IPS-NIHi7 (cell line): ENCODE measurements at regions not wholly inside any gene's neighbourhood (a gene's known extent, or its start where the extent isn't known, plus 50 kb on each side); places are given as distances from the start of the nearest gene placed in this dataset.
"Not testable (repeated sequence)": the region's sequence is repeated elsewhere in the genome, so short reads cannot be mapped to it uniquely, and the experiment has no call there.

ENCODE experiments used
- DNase-seq: peaks from one replicate; pipeline ENCODE4 v3.0.0; 2012; ENCODE audit warnings: mixed read lengths; ENCODE audit errors: extremely low spot score

- DNase-seq = no peak
Observed at GRCh38 chr21:24552491-24552890, 1054.8 kb downstream of the MRPL39 start.

GRCh38 chr21:24545807-24546361 lies 1061.4 kb downstream of the MRPL39 start:
- DNase-seq = no peak

GRCh38 chr21:24514081-24514733 lies 1093.1 kb downstream of the MRPL39 start:
- no peak for DNase-seq

- no peak for DNase-seq
Observed at GRCh38 chr21:24509131-24509530, 1098.2 kb downstream of the MRPL39 start.

- DNase-seq = no peak
Observed at GRCh38 chr21:24486973-24487372, 1120.3 kb downstream of the MRPL39 start.

- DNase-seq = not testable (repeated sequence)
Observed at GRCh38 chr21:24483361-24483760, 1123.9 kb downstream of the MRPL39 start.

- DNase-seq = no peak
Observed at GRCh38 chr21:24470852-24471251, 1136.4 kb downstream of the MRPL39 start.

GRCh38 chr21:24456358-24456757 lies 1150.9 kb downstream of the MRPL39 start:
- no peak for DNase-seq

- no peak for DNase-seq
Observed at GRCh38 chr21:24450119-24450518, 1157.2 kb downstream of the MRPL39 start.

GRCh38 chr21:24445517-24445916 lies 1161.8 kb downstream of the MRPL39 start:
- no peak for DNase-seq

- no peak for DNase-seq
Observed at GRCh38 chr21:24444736-24445135, 1162.5 kb downstream of the MRPL39 start.

- no peak for DNase-seq
Observed at GRCh38 chr21:24436236-24436635, 1171.0 kb downstream of the MRPL39 start.

- DNase-seq = no peak
Observed at GRCh38 chr21:24428591-24429199, 1178.6 kb downstream of the MRPL39 start.

GRCh38 chr21:24424776-24425175 lies 1182.5 kb downstream of the MRPL39 start:
- no peak for DNase-seq

- no peak for DNase-seq
Observed at GRCh38 chr21:24423546-24423945, 1183.7 kb downstream of the MRPL39 start.

GRCh38 chr21:24420689-24421088 lies 1186.6 kb downstream of the MRPL39 start:
- no peak for DNase-seq

GRCh38 chr21:24419641-24420040 lies 1187.6 kb downstream of the MRPL39 start:
- not testable (repeated sequence) for DNase-seq

GRCh38 chr21:24418671-24419070 lies 1188.6 kb downstream of the MRPL39 start:
- DNase-seq = no peak

GRCh38 chr21:24411429-24411828 lies 1195.9 kb downstream of the MRPL39 start:
- DNase-seq = no peak

GRCh38 chr21:24403221-24403620 lies 1204.1 kb downstream of the MRPL39 start:
- no peak for DNase-seq

- DNase-seq = no peak
Observed at GRCh38 chr21:24395320-24395923, 1211.9 kb downstream of the MRPL39 start.

GRCh38 chr21:24375201-24375600 lies 1232.1 kb downstream of the MRPL39 start:
- DNase-seq = no peak

GRCh38 chr21:24372506-24372905 lies 1234.8 kb downstream of the MRPL39 start:
- DNase-seq = no peak
